ENCODE measurements at regions not wholly inside any gene's neighbourhood (a gene's known extent, or its start where the extent isn't known, plus 50 kb on each side); places are given as distances from the start of the nearest gene placed in this dataset.

GRCh38 chr9:87259543-87260518, 237.8 kb upstream of the DAPK1 start:
- TF ChIP-seq EZH2 (IDR thresholded peaks at IDR 0.05), result no peak
- no peak for TF ChIP-seq CTCF (IDR thresholded peaks at IDR 0.05 in 2 of 3, conservative IDR thresholded peaks at IDR 0.05 in 1 of 3; ENCODE audit: borderline replicate concordance in 1 of 3, insufficient read depth in 1 of 3, low read depth in 2 of 3, low read length in 2 of 3)
- no peak for TF ChIP-seq POLR2A (IDR thresholded peaks at IDR 0.05; ENCODE audit: borderline replicate concordance, extremely low read depth, insufficient read depth, insufficient read length)
- no peak for TF ChIP-seq ZFX (IDR thresholded peaks at IDR 0.05)
- TF ChIP-seq REST (IDR thresholded peaks at IDR 0.05; ENCODE audit: low read depth), result no peak
- TF ChIP-seq MAX (IDR thresholded peaks at IDR 0.05), result no peak
- no peak for TF ChIP-seq JUND (IDR thresholded peaks at IDR 0.05)
- no peak for TF ChIP-seq SP1 (IDR thresholded peaks at IDR 0.05; ENCODE audit: low read depth)
- no peak for TF ChIP-seq SIN3A (IDR thresholded peaks at IDR 0.05; ENCODE audit: low read depth)
- TF ChIP-seq FOSL1 (IDR thresholded peaks at IDR 0.05; ENCODE audit: low read depth), result no peak
- no peak for TF ChIP-seq POLR2AphosphoS5 (IDR thresholded peaks at IDR 0.05; ENCODE audit: low read depth, low read length)

Data from HCT116 (cell line).